Thyroid gland (tissue), 4 donors: ENCODE measurements at regions not wholly inside any gene's neighbourhood (a gene's known extent, or its start where the extent isn't known, plus 50 kb on each side); places are given as distances from the start of the nearest gene placed in this dataset.

ENCODE experiments used
- POLR2A ChIP-seq, 2 donors: fragments of 450-650 bp; IDR thresholded peaks; one replicate each; pipeline ENCODE4 v1.6.1; 2017; ENCODE audit warnings: antibody characterized with exemption in 2 of 2, mild to moderate bottlenecking in 2 of 2, moderate library complexity in 1 of 2
- TF ChIP-seq, protein P1 (sequence below), 6 experiments: fragments of 200-600 bp in 3 of 6; fragments of 450-650 bp in 3 of 6; sonication (generic) in 3 of 6; IDR thresholded peaks; one replicate each; pipeline ENCODE4 v1.5.1; 2016 to 2019; ENCODE audit warnings: antibody characterized with exemption in 6 of 6, mild to moderate bottlenecking in 2 of 6, inconsistent platforms in 1 of 6, moderate library complexity in 1 of 6

DNA sequence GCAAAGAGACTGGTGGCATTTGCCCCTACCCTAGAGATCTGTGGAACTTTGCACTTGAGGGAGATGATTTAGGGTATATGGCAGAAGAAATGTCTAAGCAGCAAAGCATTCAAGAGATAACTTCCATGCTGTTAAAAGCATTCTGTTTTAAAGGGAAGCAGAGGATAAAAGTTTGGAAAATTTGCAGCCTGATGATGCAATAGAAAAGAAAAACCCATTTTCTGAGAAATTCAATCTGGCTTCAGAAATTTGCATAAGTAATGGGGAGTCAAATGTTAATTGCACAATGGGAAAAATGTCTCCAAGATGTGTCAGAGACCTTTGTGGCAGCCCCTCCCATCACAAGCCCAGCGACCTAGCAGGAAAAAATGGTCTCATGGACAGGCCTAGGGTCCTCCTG is 361.7 kb downstream of the ANKRD7 start:
- TF ChIP-seq POLR2A (IDR thresholded peaks at IDR 0.05): no peak
- TF ChIP-seq, protein P1, sequence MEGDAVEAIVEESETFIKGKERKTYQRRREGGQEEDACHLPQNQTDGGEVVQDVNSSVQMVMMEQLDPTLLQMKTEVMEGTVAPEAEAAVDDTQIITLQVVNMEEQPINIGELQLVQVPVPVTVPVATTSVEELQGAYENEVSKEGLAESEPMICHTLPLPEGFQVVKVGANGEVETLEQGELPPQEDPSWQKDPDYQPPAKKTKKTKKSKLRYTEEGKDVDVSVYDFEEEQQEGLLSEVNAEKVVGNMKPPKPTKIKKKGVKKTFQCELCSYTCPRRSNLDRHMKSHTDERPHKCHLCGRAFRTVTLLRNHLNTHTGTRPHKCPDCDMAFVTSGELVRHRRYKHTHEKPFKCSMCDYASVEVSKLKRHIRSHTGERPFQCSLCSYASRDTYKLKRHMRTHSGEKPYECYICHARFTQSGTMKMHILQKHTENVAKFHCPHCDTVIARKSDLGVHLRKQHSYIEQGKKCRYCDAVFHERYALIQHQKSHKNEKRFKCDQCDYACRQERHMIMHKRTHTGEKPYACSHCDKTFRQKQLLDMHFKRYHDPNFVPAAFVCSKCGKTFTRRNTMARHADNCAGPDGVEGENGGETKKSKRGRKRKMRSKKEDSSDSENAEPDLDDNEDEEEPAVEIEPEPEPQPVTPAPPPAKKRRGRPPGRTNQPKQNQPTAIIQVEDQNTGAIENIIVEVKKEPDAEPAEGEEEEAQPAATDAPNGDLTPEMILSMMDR (IDR thresholded peaks at IDR 0.05): no peak
